ENCODE measurements at regions not wholly inside any gene's neighbourhood (a gene's known extent, or its start where the extent isn't known, plus 50 kb on each side); places are given as distances from the start of the nearest gene placed in this dataset.
"Not testable (repeated sequence)": the region's sequence is repeated elsewhere in the genome, so short reads cannot be mapped to it uniquely, and the experiment has no call there.

GRCh38 chr7:64469673-64470072 lies 93.2 kb downstream of the ZNF680 start:
- no peak for DNase-seq (ENCODE audit: low spot score in 2 of 2)
- Histone ChIP-seq H3K27me3 (no peaks in the 10 kb centered on the region), H3K4me1 (no peaks in the 10 kb centered on the region), H3K4me3 (no peak overlapping the region), H3K27ac (no peak overlapping the region), H3K36me3 (no peaks in the 10 kb centered on the region), H3K9me3 (peaks cover 8 to 32% of the 10 kb centered on the region in 2 donors)
- intact Hi-C loops (cut with DNase I; ENCODE audit: low total_unique reads) = no loop called here
- no peak for TF ChIP-seq POLR2AphosphoS5 (IDR thresholded peaks at IDR 0.05)
- TF ChIP-seq CTCF (IDR thresholded peaks at IDR 0.05) = no peak
- no peak for TF ChIP-seq POLR2A (IDR thresholded peaks at IDR 0.05)

- H3K27ac ChIP-seq = no peak overlapping the region
- TF ChIP-seq POLR2A (IDR thresholded peaks at IDR 0.05) (no peak), CTCF (IDR thresholded peaks at IDR 0.05) (no peak), POLR2AphosphoS5 (IDR thresholded peaks at IDR 0.05) (no peak)
- DNase-seq (ENCODE audit: low spot score in 2 of 2) = no peak
- no peak overlapping the region for H3K4me3 ChIP-seq
- intact Hi-C loops (cut with DNase I; ENCODE audit: low total_unique reads) = no loop called here
- H3K27me3 ChIP-seq = no peaks in the 10 kb centered on the region
- peaks cover 10 to 31% of the 10 kb centered on the region in 2 donors for H3K9me3 ChIP-seq
- no peaks in the 10 kb centered on the region for H3K4me1 ChIP-seq
- H3K36me3 ChIP-seq = no peaks in the 10 kb centered on the region
Measured at GRCh38 chr7:64465551-64465950, 97.3 kb downstream of the ZNF680 start.

- DNase-seq (ENCODE audit: low spot score in 2 of 2) = peak; percentile 79 to 88
- Histone ChIP-seq H3K4me3 (peak overlapping the region; percentile 41 to 66 (median 59)), H3K27me3 (no peaks in the 10 kb centered on the region), H3K27ac (peak overlapping the region in 1 of 2 donors; percentile 71), H3K9me3 (peaks cover 13 to 15% of the 10 kb centered on the region in 2 donors), H3K4me1 (no peaks in the 10 kb centered on the region), H3K36me3 (no peaks in the 10 kb centered on the region)
- TF ChIP-seq POLR2AphosphoS5 (IDR thresholded peaks at IDR 0.05) (peak in 1 of 3 donors; percentile 25), CTCF (IDR thresholded peaks at IDR 0.05) (no peak), POLR2A (IDR thresholded peaks at IDR 0.05) (no peak)
- intact Hi-C loops (cut with DNase I; ENCODE audit: low total_unique reads) = no loop called here
Measured at GRCh38 chr7:64463636-64464375, 99.1 kb downstream of the ZNF680 start.

- H3K4me3 ChIP-seq; H3K36me3 ChIP-seq; intact Hi-C loops (cut with DNase I; ENCODE audit: low total_unique reads); DNase-seq (ENCODE audit: low spot score in 2 of 2); H3K9me3 ChIP-seq; H3K4me1 ChIP-seq; H3K27me3 ChIP-seq; H3K27ac ChIP-seq: not testable (repeated sequence)
Measured at GRCh38 chr7:64459858-64460257, 103.0 kb downstream of the ZNF680 start.

- no peak overlapping the region for H3K27ac ChIP-seq
- H3K4me3 ChIP-seq = no peak overlapping the region
- no peak for TF ChIP-seq POLR2A (IDR thresholded peaks at IDR 0.05)
- no peak for TF ChIP-seq CTCF (IDR thresholded peaks at IDR 0.05)
- TF ChIP-seq POLR2AphosphoS5 (IDR thresholded peaks at IDR 0.05) = no peak
- intact Hi-C loops (cut with DNase I; ENCODE audit: low total_unique reads) = no loop called here
- no peaks in the 10 kb centered on the region for H3K4me1 ChIP-seq
- H3K27me3 ChIP-seq = no peaks in the 10 kb centered on the region
- H3K9me3 ChIP-seq = peaks cover 0 to 6% of the 10 kb centered on the region in 2 donors
- H3K36me3 ChIP-seq = no peaks in the 10 kb centered on the region
- DNase-seq (ENCODE audit: low spot score in 2 of 2) = no peak
Measured at GRCh38 chr7:64433590-64433989, 119.8 kb downstream of the ZNF736 start.

Measured in breast epithelium (tissue), 4 donors.